Trophoblast cell (in vitro differentiated cells and primary cell): ENCODE measurements at regions not wholly inside any gene's neighbourhood (a gene's known extent, or its start where the extent isn't known, plus 50 kb on each side); places are given as distances from the start of the nearest gene placed in this dataset.

Experiments used
- DNase-seq, 2 donors: peaks; one replicate each; pipeline ENCODE4 v3.0.0-alpha.2; 2016
- H2AFZ ChIP-seq: 2 replicates; pipeline ENCODE4 v1.6.1; 2013; ENCODE audit warnings: low read length, moderate library complexity, mild to moderate bottlenecking; ENCODE audit not compliant: insufficient read depth, poor library complexity
- H2AK5ac ChIP-seq: 2 replicates; pipeline ENCODE4 v1.6.1; 2013; ENCODE audit warnings: mild to moderate bottlenecking, low read length
- H2BK120ac ChIP-seq: 2 replicates; pipeline ENCODE4 v1.6.1; 2013; ENCODE audit warnings: low read length, mild to moderate bottlenecking, moderate library complexity; ENCODE audit not compliant: insufficient read depth, poor library complexity
- H2BK12ac ChIP-seq: 2 replicates; pipeline ENCODE4 v1.6.1; 2013; ENCODE audit warnings: mild to moderate bottlenecking, low read length, moderate library complexity
- H2BK5ac ChIP-seq: 2 replicates; pipeline ENCODE4 v1.6.1; 2013; ENCODE audit warnings: low read length, low read depth, moderate library complexity, mild to moderate bottlenecking; ENCODE audit not compliant: poor library complexity
- H3K14ac ChIP-seq: 2 replicates; pipeline ENCODE4 v1.6.1; 2013; ENCODE audit warnings: mild to moderate bottlenecking, low read length
- H3K18ac ChIP-seq: 2 replicates; pipeline ENCODE4 v1.6.1; 2013; ENCODE audit warnings: mild to moderate bottlenecking, low read length
- H3K23ac ChIP-seq: 2 replicates; pipeline ENCODE4 v1.6.1; 2013; ENCODE audit warnings: low read length
- H3K27ac ChIP-seq: 2 replicates; pipeline ENCODE4 v1.5.1; 2013; ENCODE audit warnings: low read depth, mild to moderate bottlenecking, inconsistent platforms, low read length, moderate library complexity
- H3K27me3 ChIP-seq: 2 replicates; pipeline ENCODE4 v1.6.1; 2013; ENCODE audit warnings: inconsistent platforms, mild to moderate bottlenecking, low read length, moderate library complexity; ENCODE audit not compliant: insufficient read depth
- H3K36me3 ChIP-seq, 2 experiments: 1 replicate in 1 of 2; 2 replicates in 1 of 2; pipeline ENCODE4 v1.6.1; 2013; ENCODE audit warnings: low read length in 2 of 2, mild to moderate bottlenecking in 2 of 2, moderate library complexity in 1 of 2; ENCODE audit not compliant: insufficient read depth in 2 of 2, control insufficient read depth in 1 of 2
- H3K4ac ChIP-seq: 2 replicates; pipeline ENCODE4 v1.6.1; 2013; ENCODE audit warnings: low read depth, mild to moderate bottlenecking, low read length, moderate library complexity
- H3K4me1 ChIP-seq, 2 experiments: 1 replicate in 1 of 2; 2 replicates in 1 of 2; pipeline ENCODE4 v1.6.1; 2013; ENCODE audit warnings: low read length in 2 of 2, mild to moderate bottlenecking in 2 of 2, moderate library complexity in 1 of 2; ENCODE audit not compliant: insufficient read depth in 2 of 2, control insufficient read depth in 1 of 2
- H3K4me2 ChIP-seq: 2 replicates; pipeline ENCODE4 v1.6.1; 2013; ENCODE audit warnings: inconsistent platforms, mild to moderate bottlenecking, low read length, moderate library complexity
- H3K4me3 ChIP-seq: 2 replicates; pipeline ENCODE4 v1.5.1; 2013; ENCODE audit warnings: mild to moderate bottlenecking, low read depth, low read length, inconsistent platforms
- H3K79me1 ChIP-seq: one replicate; pipeline ENCODE4 v1.6.1; 2013; ENCODE audit warnings: low read length
- H3K79me2 ChIP-seq: 2 replicates; pipeline ENCODE4 v1.6.1; 2013; ENCODE audit warnings: low read length, mild to moderate bottlenecking; ENCODE audit not compliant: control insufficient read depth, insufficient read depth, poor library complexity
- H3K9ac ChIP-seq: 2 replicates; pipeline ENCODE4 v1.6.1; 2013; ENCODE audit warnings: mild to moderate bottlenecking, low read length
- H3K9me3 ChIP-seq: 2 replicates; pipeline ENCODE4 v1.6.1; 2013; ENCODE audit warnings: low read depth, mild to moderate bottlenecking, control low read depth, inconsistent platforms, low read length; ENCODE audit not compliant: insufficient read depth
- H4K12ac ChIP-seq: 2 replicates; pipeline ENCODE4 v1.6.1; 2013; ENCODE audit warnings: low read depth, mild to moderate bottlenecking, low read length, moderate library complexity
- H4K8ac ChIP-seq: 2 replicates; pipeline ENCODE4 v1.6.1; 2013; ENCODE audit warnings: low read depth, mild to moderate bottlenecking, low read length, moderate library complexity
- H4K91ac ChIP-seq: one replicate; pipeline ENCODE4 v1.6.1; 2013; ENCODE audit warnings: low read depth, mild to moderate bottlenecking, low read length, moderate library complexity
- WGBS: extraction: QIAGEN DNeasy Blood & Tissue Kit; methylation state at CpG from one replicate; pipeline ENCODE4 v1.1.7; 2013; ENCODE audit warnings: missing lambda C conversion rate; ENCODE audit not compliant: insufficient read length, insufficient coverage; ENCODE audit errors: extremely low coverage; 5-methylcytosine and 5-hydroxymethylcytosine counted together

DNA sequence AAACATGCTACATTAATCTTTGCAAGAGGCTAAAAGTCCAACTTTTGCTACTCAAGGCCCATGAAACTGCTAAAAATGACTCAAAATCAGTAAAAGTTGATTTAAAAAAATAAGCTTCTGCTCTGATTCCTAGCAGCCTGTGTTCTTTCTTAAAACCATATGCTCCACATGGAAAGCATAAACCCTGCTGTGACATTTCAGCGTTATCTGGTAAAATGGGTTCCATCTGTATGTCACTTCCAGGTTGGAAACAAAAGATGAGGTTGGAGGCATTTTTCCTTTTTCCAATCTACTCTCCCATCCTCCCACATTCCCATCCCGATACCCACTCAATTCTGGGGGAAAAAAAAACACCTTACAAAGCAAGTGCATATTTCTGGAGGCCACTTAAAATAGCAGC lies 439.5 kb downstream of the NEBL start:
- no CpG with 5 or more reads among the region's 2 CpGs for WGBS
- no peak overlapping the region for H4K12ac ChIP-seq
- H2AFZ ChIP-seq, result no peak overlapping the region
- no peak overlapping the region for H2BK120ac ChIP-seq
- H3K36me3 ChIP-seq, result no peaks in the 10 kb centered on the region
- H3K27ac ChIP-seq, result no peak overlapping the region
- no peaks in the 10 kb centered on the region for H3K27me3 ChIP-seq
- no peak overlapping the region for H3K4me2 ChIP-seq
- no peak overlapping the region for H2BK5ac ChIP-seq
- no peaks in the 10 kb centered on the region for H3K9me3 ChIP-seq
- no peak overlapping the region for H2BK12ac ChIP-seq
- H3K79me2 ChIP-seq, result no peaks in the 10 kb centered on the region
- H4K8ac ChIP-seq, result no peak overlapping the region
- no peak overlapping the region for H3K9ac ChIP-seq
- no peak for DNase-seq
- H3K4me1 ChIP-seq, result no peaks in the 10 kb centered on the region
- no peak overlapping the region for H3K14ac ChIP-seq
- no peak overlapping the region for H2AK5ac ChIP-seq
- no peak overlapping the region for H3K4ac ChIP-seq
- H3K4me3 ChIP-seq, result no peak overlapping the region
- H4K91ac ChIP-seq, result no peak overlapping the region
- H3K18ac ChIP-seq, result no peak overlapping the region
- no peak overlapping the region for H3K23ac ChIP-seq
- H3K79me1 ChIP-seq, result no peaks in the 10 kb centered on the region

DNA sequence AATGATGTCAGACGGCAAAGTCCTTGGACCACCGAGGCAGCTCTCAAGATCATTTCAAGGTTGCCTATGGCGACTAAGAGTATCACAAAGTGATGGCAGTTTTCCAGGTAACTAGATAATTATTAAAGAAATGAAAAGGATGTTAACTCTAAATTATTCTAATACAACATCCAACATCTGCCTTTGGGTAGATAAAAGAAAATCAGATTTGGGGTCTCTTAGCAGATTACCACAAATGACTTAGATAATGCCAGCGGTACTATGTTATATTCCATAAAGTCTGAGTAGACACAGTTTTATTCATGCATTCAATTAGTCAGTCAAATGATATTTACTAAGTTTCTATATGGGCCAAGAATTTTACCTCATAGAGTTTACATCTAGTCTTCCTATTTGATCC lies 441.3 kb downstream of the NEBL start:
- H2BK120ac ChIP-seq, result no peak overlapping the region
- H2BK12ac ChIP-seq, result no peak overlapping the region
- H3K4me2 ChIP-seq, result no peak overlapping the region
- WGBS, result no CpG with 5 or more reads among the region's 4 CpGs
- H3K23ac ChIP-seq, result no peak overlapping the region
- no peaks in the 10 kb centered on the region for H3K27me3 ChIP-seq
- H3K14ac ChIP-seq, result no peak overlapping the region
- no peak overlapping the region for H3K27ac ChIP-seq
- H3K4ac ChIP-seq, result no peak overlapping the region
- DNase-seq, result no peak
- H2BK5ac ChIP-seq, result no peak overlapping the region
- H4K8ac ChIP-seq, result no peak overlapping the region
- H3K9ac ChIP-seq, result no peak overlapping the region
- H2AFZ ChIP-seq, result no peak overlapping the region
- peak overlapping the region; percentile 47 for H4K91ac ChIP-seq
- no peaks in the 10 kb centered on the region for H3K9me3 ChIP-seq
- H3K79me1 ChIP-seq, result no peaks in the 10 kb centered on the region
- no peaks in the 10 kb centered on the region for H3K36me3 ChIP-seq
- no peaks in the 10 kb centered on the region for H3K79me2 ChIP-seq
- H2AK5ac ChIP-seq, result no peak overlapping the region
- H3K4me1 ChIP-seq, result no peaks in the 10 kb centered on the region
- no peak overlapping the region for H4K12ac ChIP-seq
- H3K4me3 ChIP-seq, result no peak overlapping the region
- no peak overlapping the region for H3K18ac ChIP-seq

DNA sequence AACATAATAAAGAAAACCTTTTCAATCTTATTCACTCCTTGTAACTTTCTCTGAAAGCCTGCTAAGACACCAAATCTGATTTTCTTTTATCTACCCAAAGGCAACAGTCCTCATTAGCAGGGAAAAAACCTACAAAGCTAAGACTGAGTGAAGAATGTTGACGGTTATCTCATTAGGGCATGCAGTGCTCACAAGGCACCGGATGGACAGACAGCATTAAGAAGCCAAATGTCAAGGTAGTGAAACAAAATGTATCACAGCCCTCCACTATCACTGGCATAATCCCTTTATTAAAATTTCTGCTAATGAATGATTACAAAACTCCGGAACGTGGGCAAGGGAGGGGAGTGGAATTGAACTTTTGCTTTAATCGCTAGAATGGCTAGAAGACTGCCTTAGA lies 442.8 kb downstream of the NEBL start:
- Histone ChIP-seq H3K27ac (no peak overlapping the region), H3K27me3 (no peaks in the 10 kb centered on the region), H2BK120ac (no peak overlapping the region), H3K4ac (no peak overlapping the region), H3K79me1 (no peaks in the 10 kb centered on the region), H3K9ac (no peak overlapping the region), H2BK5ac (no peak overlapping the region), H4K12ac (no peak overlapping the region), H3K18ac (no peak overlapping the region), H4K91ac (no peak overlapping the region), H3K4me2 (no peak overlapping the region), H3K9me3 (no peaks in the 10 kb centered on the region), H2BK12ac (no peak overlapping the region), H3K79me2 (no peaks in the 10 kb centered on the region), H2AK5ac (no peak overlapping the region), H3K36me3 (no peaks in the 10 kb centered on the region), H3K4me3 (no peak overlapping the region), H3K4me1 (no peaks in the 10 kb centered on the region), H2AFZ (no peak overlapping the region), H3K23ac (no peak overlapping the region), H4K8ac (no peak overlapping the region), H3K14ac (no peak overlapping the region)
- no CpG with 5 or more reads among the region's 5 CpGs for WGBS
- DNase-seq, result no peak

DNA sequence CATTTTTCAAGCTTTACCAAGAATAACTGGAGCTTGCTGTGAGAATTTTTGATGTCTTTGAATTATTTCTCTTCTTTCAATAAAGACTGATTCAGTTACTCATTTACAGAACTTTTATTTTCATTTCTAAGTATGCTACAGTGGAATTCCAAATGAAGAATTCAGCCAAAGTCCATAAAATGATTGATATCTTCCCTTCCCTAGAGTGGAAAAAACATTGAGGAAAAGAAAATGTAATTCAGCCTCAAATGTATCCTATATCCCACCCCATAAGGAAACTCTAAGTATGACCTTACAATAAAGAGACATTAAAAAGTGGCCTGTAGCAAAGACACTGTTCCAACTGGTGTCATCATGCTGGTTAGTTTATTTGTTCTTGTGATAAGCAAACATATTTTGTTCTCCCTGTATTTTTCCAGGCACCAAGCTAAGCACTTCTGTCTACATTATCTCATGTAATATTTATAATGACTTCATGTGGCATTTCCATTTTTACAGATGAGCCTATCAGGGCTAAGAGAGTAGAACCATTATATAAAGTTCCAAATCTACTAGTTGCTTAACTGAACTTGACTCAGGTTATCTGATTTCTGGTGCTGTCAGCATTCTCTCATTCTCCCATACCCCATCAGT lies 450.4 kb downstream of the NEBL start:
- H3K14ac ChIP-seq, result no peak overlapping the region
- H3K4ac ChIP-seq, result no peak overlapping the region
- no peaks in the 10 kb centered on the region for H3K79me1 ChIP-seq
- no peaks in the 10 kb centered on the region for H3K4me1 ChIP-seq
- no peak overlapping the region for H3K27ac ChIP-seq
- H4K8ac ChIP-seq, result no peak overlapping the region
- H3K4me2 ChIP-seq, result no peak overlapping the region
- H3K18ac ChIP-seq, result no peak overlapping the region
- H3K27me3 ChIP-seq, result no peaks in the 10 kb centered on the region
- no peak overlapping the region for H2BK120ac ChIP-seq
- no peak overlapping the region for H2BK12ac ChIP-seq
- no peaks in the 10 kb centered on the region for H3K36me3 ChIP-seq
- no peak overlapping the region for H2BK5ac ChIP-seq
- H3K9me3 ChIP-seq, result peaks cover 4% of the 10 kb centered on the region
- no peak overlapping the region for H4K91ac ChIP-seq
- no peak overlapping the region for H3K4me3 ChIP-seq
- no peak overlapping the region for H3K9ac ChIP-seq
- no peak overlapping the region for H2AK5ac ChIP-seq
- DNase-seq, result no peak
- no peak overlapping the region for H3K23ac ChIP-seq
- H4K12ac ChIP-seq, result no peak overlapping the region
- no peak overlapping the region for H2AFZ ChIP-seq
- no peaks in the 10 kb centered on the region for H3K79me2 ChIP-seq
